Transverse colon (tissue), 4 donors: ENCODE measurements at regions not wholly inside any gene's neighbourhood (a gene's known extent, or its start where the extent isn't known, plus 50 kb on each side); places are given as distances from the start of the nearest gene placed in this dataset.

Experiments used
- POLR2A ChIP-seq: fragments of 450-650 bp; IDR thresholded peaks from one replicate; pipeline ENCODE4 v1.6.1; 2016; ENCODE audit warnings: antibody characterized with exemption, mild to moderate bottlenecking, moderate library complexity
- POLR2AphosphoS5 ChIP-seq, 3 donors: sonication (generic); formaldehyde crosslinking; IDR thresholded peaks; one replicate each; pipeline ENCODE4 v1.6.1; 2016; ENCODE audit warnings: antibody characterized with exemption in 3 of 3
- TF ChIP-seq, protein P1 (sequence below), 5 experiments: fragments of 200-600 bp in 3 of 5; fragments of 450-650 bp in 2 of 5; sonication (generic) in 3 of 5; IDR thresholded peaks; 1 replicate in 2 of 5; 2 replicates in 3 of 5; pipeline ENCODE4 v1.5.1; 2016 to 2017; ENCODE audit warnings: antibody characterized with exemption in 5 of 5, inconsistent platforms in 3 of 5, mild to moderate bottlenecking in 2 of 5, moderate library complexity in 1 of 5

DNA sequence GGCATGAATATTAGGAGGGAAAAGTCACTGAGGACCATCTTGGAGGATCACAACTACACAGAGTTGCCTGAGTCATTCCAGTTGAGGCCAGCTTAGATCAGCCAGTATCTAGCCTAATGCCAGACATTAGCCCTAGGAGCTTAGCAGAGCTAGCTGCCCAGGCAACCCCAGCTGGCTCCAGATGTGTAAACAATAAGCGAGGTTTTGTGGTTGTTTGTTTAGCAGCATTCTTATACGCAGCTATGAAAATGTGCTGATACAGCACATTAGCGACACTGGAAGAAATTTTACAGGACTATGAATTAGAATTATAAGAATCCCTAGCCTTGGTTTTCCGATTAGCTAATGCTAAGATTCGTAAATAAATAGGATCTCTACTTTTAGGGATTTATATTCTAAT, 59.3 kb downstream of the BTBD3 start:
- TF ChIP-seq POLR2A (no peak), POLR2AphosphoS5 (IDR thresholded peaks at IDR 0.05) (no peak)
- TF ChIP-seq, protein P1, sequence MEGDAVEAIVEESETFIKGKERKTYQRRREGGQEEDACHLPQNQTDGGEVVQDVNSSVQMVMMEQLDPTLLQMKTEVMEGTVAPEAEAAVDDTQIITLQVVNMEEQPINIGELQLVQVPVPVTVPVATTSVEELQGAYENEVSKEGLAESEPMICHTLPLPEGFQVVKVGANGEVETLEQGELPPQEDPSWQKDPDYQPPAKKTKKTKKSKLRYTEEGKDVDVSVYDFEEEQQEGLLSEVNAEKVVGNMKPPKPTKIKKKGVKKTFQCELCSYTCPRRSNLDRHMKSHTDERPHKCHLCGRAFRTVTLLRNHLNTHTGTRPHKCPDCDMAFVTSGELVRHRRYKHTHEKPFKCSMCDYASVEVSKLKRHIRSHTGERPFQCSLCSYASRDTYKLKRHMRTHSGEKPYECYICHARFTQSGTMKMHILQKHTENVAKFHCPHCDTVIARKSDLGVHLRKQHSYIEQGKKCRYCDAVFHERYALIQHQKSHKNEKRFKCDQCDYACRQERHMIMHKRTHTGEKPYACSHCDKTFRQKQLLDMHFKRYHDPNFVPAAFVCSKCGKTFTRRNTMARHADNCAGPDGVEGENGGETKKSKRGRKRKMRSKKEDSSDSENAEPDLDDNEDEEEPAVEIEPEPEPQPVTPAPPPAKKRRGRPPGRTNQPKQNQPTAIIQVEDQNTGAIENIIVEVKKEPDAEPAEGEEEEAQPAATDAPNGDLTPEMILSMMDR (IDR thresholded peaks at IDR 0.05), result no peak
